CD4-positive, alpha-beta T cell treated with Interleukin-10 for 1 hour (primary cell): ENCODE measurements at regions not wholly inside any gene's neighbourhood (a gene's known extent, or its start where the extent isn't known, plus 50 kb on each side); places are given as distances from the start of the nearest gene placed in this dataset.
"Not testable (repeated sequence)": the region's sequence is repeated elsewhere in the genome, so short reads cannot be mapped to it uniquely, and the experiment has no call there.

Experiments
- DNase-seq: peaks from one replicate; pipeline ENCODE4 v3.0.0-alpha.2; 2020

GRCh38 chr12:19885093-19885812 is 446.0 kb downstream of the AEBP2 start:
- no peak for DNase-seq

- no peak for DNase-seq
Measured at GRCh38 chr12:19886065-19886464, 446.8 kb downstream of the AEBP2 start.

DNA sequence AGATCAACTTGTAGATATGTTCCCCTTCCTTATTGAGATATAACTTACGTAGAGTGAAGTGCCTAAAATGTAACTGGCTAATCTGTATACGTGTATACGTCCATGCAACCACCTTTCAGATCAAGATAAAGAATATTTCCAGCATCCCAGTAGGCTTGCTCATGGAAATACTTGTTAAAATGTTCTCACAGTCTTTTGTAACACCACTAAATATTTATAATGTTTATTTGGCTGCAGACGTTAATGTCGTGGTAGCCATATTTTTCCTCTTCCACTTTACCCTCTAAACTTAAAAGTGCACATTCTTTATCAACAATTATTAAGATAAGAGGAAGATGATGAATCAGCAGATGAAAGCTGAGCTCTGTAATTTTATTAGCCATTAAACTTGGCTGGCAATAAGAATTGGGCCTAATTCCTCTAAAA is 447.4 kb downstream of the AEBP2 start:
- DNase-seq, result no peak

DNA sequence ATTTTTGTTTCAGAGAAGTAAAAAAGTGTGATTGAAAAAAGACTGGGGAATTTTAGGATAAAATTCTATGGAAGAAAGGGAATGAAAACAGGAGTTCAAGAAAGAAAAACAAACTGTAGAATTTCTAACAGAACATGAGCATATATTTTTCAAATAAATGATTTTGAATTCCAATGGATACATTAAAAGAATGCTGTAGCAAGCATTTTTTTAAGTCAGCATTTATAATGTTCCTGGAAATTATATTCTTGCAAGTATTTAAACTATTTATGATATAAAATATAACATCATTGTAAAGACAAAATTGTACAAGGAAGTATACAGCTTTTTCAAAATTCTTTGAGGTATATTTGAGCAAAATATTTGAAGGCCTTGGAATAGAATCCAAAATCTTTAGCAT is 450.7 kb downstream of the AEBP2 start:
- no peak for DNase-seq

GRCh38 chr12:19891936-19892591 is 452.8 kb downstream of the AEBP2 start:
- no peak for DNase-seq

DNA sequence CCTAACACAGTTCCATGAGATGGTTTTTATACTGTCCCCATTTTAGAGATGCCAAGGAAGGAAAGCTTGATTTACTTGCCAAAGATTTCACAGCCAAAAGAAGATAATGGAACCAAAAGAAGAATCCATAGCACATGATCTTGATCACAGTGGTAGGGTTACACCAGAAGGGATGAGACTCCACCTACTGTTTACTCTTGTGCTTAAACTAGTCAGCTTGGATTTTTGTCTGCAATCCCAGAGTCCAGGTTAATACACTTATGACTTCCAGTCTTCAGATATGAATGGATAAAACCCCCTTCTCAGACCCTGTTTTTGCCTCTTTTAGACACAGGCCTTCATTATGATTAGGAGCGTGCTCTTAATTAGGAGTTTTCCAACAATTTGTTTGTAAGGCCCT is 454.2 kb downstream of the AEBP2 start:
- no peak for DNase-seq

DNA sequence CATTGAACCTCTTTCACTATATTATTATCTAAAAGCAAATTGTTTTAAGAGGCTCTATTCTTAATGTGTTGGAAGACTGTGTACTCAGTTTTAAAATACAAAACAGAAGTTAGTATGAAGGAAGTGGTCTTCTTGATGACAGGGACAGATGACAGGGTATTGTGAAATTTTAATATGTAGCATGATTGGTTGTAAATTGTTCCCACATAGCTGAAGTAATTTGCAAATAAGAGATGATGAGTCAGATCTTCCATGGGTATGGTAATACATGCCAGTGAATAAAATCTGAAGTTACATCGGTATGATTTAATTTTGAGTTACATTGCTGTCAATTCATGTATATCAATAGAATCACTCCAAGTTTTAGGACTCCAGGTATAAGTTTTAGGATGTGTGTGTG is 454.8 kb downstream of the AEBP2 start:
- DNase-seq, result no peak

GRCh38 chr12:19894803-19895202 is 455.5 kb downstream of the AEBP2 start:
- DNase-seq, result no peak

- DNase-seq, result no peak
Measured at GRCh38 chr12:19895246-19896020, 456.1 kb downstream of the AEBP2 start.

- no peak for DNase-seq
Measured at GRCh38 chr12:19896041-19896440, 456.7 kb downstream of the AEBP2 start.

DNA sequence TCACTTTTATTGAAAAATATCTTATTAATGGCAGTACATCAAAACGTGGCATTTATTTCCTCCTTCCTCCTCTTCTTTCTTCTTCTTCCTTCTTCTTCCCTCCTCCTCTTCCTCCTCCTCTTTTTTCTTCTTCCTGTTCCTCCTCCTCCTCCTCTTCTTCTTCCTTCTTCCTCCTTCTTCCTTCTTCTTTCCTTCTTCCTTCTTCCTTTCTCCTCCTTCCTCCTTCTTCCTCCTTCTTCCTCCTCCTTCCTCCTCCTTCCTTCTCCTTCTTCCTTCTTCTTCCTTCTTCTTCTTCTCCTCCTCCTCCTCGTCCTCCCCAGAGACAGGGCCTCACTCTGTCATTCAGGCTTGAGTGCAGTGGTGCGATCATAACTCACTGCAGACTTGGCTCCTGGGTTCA is 457.2 kb downstream of the AEBP2 start:
- no peak for DNase-seq

GRCh38 chr12:19897900-19898408 is 458.7 kb downstream of the AEBP2 start:
- DNase-seq, result no peak

DNA sequence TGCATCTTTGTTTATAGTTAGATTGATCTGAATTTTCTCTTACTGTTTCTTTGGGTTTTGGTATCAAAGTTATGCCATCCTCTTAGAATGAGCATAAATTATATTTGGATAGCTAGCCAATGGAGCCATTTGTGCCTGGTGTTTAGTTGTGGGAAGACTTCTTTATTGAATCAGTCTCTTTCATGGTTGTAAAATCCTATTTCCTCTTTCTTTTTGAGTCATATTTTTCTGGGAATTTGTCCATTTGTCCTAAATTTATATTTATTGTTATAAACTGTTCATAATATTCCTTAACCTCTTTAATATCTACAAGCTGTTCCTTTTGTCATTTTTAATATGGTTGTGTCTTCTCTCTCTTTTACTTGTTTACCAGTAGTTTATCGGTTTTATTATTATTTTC is 462.5 kb downstream of the AEBP2 start:
- no peak for DNase-seq

DNA sequence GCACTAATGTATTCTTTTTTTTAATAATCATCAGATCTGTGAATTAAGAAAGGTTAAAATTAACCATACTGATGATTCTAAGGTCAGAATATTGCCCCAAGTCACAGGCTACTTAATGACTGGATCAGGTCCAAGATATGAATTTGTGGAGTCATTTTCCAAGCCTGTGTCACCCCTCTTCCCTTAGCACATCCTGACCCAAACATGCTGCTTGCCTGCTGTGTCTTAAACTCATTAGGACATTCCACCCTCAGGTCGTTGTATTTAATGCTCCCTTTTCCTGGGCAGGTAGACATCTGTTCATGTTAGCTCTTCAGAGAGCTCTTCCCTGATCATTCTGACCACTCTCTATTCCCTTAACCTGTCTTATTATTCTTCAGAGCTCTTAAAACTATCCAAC is 463.5 kb upstream of the PDE3A start:
- no peak for DNase-seq

DNA sequence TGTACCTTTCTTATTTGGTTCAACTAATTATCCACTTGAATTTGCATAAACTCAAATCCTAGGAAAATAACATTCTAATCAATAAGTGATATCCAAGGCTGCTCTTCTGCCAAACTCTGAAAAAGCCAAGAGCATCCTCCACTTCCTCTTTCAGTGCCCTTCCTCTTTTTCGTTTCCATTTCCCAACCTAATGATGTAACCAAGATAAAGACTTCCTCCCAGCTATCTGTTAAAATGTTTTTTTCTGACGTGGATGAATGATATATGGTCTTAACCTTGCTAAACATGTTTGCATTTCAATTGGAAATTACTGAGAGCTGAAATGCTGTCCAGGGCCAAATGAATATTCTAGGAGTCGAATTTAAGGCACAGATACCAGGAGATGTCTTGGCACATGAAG is 459.5 kb upstream of the PDE3A start:
- no peak for DNase-seq

DNA sequence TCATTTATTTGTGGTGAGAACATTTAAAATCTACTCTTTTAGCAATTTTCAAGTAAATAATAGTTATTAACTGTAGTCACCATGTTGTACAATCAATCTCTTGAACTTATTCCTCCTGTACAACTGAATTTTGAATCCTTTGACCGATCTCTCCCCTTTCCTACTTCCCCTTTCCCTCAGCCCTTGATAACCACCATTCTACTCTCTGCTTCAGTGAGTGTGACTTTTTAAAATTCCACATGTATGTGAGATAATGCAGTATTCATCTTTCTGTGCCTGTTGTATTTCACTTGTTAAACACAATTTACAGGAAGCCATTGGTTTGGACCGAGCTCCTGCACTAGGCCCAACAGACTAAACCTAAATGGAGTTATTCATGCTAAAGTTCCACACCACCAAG is 458.9 kb upstream of the PDE3A start:
- DNase-seq, result no peak

- no peak for DNase-seq
Measured at GRCh38 chr12:19910681-19911080, 457.7 kb upstream of the PDE3A start.

DNA sequence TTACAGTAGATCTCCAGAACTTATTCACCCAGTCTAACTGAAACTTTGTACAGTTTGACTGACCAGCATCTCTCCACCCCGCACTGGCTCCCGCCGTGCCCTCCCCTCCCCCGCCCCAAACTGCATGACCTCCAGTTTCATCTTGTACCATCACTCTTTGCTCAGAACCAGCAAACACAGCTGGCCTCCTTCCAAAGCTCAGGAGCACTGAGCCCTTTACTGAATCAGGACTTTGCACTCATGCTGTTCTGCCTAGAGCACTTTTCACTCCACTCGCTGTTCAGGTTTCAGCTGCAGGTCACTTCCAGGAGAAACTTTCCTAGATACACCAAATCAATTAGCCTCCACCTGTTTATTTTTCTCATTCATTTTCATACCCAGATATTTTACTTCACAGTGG is 455.3 kb upstream of the PDE3A start:
- DNase-seq, result no peak

DNA sequence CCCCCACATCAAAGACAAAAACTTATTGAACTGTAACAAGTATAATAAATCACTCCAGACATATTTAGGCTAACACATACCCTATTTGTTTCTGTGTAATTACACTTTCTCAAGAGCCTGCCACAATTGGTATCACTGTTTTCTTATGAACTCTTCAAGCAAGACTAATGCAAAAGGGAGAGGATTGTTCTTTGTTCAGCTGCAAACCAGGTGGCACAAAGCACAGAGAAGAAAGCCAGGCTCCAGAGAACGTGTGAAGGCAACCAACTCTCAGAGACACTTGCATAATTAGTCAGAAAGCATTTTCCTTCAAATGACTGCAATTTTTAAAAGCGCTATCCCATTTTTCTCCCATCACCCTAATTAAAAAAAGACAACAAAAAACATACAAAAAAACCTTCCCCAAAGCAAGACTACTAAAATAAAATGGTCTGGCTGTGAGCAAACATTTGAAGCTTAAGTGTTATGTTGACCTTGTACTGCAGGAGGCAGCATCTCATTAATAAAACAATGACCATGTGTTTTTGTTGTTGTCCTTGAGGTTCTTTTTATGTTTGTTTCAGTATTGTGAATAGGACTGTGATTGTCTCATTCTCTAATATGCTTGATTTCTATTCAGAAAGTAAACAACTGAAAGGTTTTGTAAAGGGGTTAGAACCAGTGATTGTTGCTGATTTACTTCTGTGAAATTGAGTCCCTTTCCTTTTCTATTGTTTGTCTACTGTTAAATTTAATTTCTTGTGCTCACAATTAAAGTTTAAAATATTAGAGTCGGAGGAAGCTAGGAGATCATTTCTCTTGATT is 452.7 kb upstream of the PDE3A start:
- no peak for DNase-seq

DNA sequence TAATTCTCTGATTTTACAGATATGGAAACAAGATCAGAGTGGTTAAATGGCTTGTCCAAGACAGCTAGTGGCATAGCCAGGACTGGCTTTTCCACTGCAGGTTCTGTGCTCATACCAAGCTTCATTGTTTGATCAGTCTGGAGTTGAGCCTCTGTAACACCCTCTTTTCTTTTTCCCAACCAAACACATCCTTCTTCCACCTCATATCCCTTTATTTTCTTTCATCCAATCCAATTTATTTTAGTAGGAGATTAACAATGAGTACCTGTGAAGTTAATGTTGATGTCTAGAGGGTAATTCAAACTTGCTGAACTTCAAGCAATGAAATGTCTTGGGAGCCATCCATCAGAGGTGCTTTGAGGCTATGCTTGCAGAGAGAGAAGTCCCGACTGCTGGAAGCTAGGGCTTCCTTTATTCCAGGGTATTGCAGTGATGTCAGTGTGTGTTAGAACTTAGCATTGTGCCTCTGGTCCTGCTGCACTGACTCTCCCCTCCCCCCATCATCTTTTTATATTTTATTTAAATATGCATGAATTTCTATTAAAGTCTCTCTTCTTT is 452.1 kb upstream of the PDE3A start:
- no peak for DNase-seq

DNA sequence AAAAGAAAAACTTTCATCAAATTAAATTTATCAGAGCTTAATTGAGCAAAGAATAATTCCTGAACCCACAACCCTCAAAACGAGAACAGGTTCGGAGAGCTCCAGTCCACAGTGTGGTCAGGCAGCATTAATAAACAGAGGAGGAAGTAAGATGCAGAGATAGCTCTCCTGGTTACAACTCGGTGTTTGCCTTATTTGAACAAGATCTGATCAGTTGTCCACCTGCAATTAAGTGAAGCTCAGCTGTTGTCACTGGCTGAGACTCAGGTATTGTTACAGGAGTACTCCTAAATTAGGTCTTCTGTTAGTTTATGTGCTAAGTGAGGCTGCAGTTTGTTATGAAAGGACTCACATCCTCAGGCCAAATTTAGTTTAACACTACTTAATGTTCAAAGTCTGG is 451.4 kb upstream of the PDE3A start:
- no peak for DNase-seq

- not testable (repeated sequence) for DNase-seq
Measured at GRCh38 chr12:19921716-19922115, 446.6 kb upstream of the PDE3A start.

DNA sequence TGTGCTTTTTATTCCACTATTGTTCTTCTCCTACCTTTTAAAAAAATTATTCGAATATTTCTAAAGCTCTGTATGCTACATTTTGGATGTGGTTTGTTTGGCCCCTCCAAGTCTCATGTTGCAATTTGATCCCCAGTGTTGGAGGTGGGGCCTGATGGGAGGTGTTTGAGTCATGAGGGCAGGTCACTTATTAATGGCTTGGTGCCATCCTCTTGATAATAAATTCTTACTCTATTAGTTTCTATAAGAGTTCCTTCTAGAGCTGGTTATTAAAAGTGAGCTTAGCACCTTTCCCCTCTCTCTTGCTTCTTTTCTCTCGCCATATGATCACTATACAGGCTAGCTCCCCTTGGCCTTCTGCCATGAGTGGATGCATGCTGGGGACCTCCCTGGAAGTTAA is 445.6 kb upstream of the PDE3A start:
- DNase-seq, result no peak
